Sigmoid colon (tissue), 6 donors: ENCODE measurements at regions not wholly inside any gene's neighbourhood (a gene's known extent, or its start where the extent isn't known, plus 50 kb on each side); places are given as distances from the start of the nearest gene placed in this dataset.

ENCODE experiments used
- DNase-seq: peaks from one replicate; pipeline ENCODE4 v3.0.0-alpha.2; 2019
- H3K27ac ChIP-seq, 4 donors: fragments of 200-600 bp; sonication (generic); one replicate each; pipeline ENCODE4 v1.5.1; 2016 to 2019; ENCODE audit warnings: mild to moderate bottlenecking in 1 of 4
- H3K27me3 ChIP-seq, 3 donors: fragments of 200-600 bp; sonication (generic); one replicate each; pipeline ENCODE4 v1.5.1; 2019; ENCODE audit warnings: mild to moderate bottlenecking in 1 of 3
- H3K36me3 ChIP-seq, 4 donors: fragments of 200-600 bp; sonication (generic); one replicate each; pipeline ENCODE4 v1.5.1; 2016 to 2019
- H3K4me1 ChIP-seq, 4 donors: fragments of 200-600 bp; sonication (generic); one replicate each; pipeline ENCODE4 v1.5.1; 2017 to 2019
- H3K4me3 ChIP-seq, 4 donors: fragments of 200-600 bp; sonication (generic); one replicate each; pipeline ENCODE4 v1.5.1; 2017 to 2019; ENCODE audit warnings: mild to moderate bottlenecking in 2 of 4, moderate library complexity in 1 of 4
- H3K9me3 ChIP-seq, 4 donors: fragments of 200-600 bp in 3 of 4; sonication (generic) in 3 of 4; one replicate each; pipeline versions ENCODE4 v1.5.1 to v1.6.1; 2013 to 2019
- CTCF ChIP-seq, 4 experiments: fragments of 450-650 bp in 3 of 4; fragments of 200-600 bp in 1 of 4; IDR thresholded peaks; one replicate each; pipeline ENCODE4 v1.5.1; 2016 to 2019; ENCODE audit warnings: antibody characterized with exemption in 4 of 4, mild to moderate bottlenecking in 3 of 4, moderate library complexity in 2 of 4
- EP300 ChIP-seq, 4 donors: sonication (generic); formaldehyde crosslinking; IDR thresholded peaks; one replicate each; pipeline ENCODE4 v1.6.1; 2017; ENCODE audit warnings: antibody characterized with exemption in 4 of 4
- POLR2A ChIP-seq, 2 donors: fragments of 450-650 bp; IDR thresholded peaks; one replicate each; pipeline ENCODE4 v1.6.1; 2016; ENCODE audit warnings: antibody characterized with exemption in 2 of 2, mild to moderate bottlenecking in 2 of 2, moderate library complexity in 2 of 2
- POLR2AphosphoS5 ChIP-seq, 4 donors: sonication (generic); formaldehyde crosslinking; IDR thresholded peaks; one replicate each; pipeline ENCODE4 v1.6.1; 2017; ENCODE audit warnings: antibody characterized with exemption in 4 of 4
- WGBS, 2 donors: extraction: QIAGEN DNeasy Blood & Tissue Kit; methylation state at CpG; one replicate each; pipeline ENCODE4 v1.1.7; 2013; 5-methylcytosine and 5-hydroxymethylcytosine counted together
- intact Hi-C: fragments of 100-400 bp; cut with DNase I; formaldehyde crosslinking; loops from one replicate; pipeline ENCODE4 v1.15.1; 2023
- donor health status: healthy with polysubstance abuse.
- donor health status: healthy.

DNA sequence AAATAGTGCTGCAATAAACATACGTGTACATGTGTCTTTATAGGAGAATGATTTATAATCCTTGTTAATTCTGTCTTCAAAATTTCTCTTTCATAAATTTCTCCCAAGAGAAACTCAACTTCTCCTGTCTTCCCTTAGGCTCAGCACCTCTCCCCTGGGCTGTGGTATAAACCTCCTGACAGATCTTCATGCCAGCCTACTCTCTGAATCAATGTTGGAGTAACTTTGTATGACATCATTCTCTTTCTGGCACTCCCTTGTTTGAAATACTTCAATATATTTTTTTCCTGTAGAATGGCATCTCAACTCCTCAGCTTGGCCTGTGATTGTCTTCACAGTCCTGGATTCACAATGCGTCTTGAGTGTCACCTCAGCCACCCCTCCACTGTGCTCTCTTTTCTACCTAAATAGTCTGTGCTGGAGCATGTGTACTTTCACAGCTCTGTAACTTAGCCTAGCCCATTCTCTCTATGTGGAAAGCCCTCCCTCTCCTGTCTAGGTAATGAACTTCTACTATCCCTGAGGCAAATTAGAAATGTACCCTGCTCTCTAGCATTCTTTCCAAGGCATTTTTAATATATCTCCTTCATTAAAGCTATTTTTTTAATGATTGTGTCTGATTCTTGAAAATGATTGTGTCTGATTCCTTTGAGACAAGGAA is 649.9 kb upstream of the FANCL start:
- Histone ChIP-seq H3K9me3 (no peaks in the 10 kb centered on the region), H3K4me1 (no peaks in the 10 kb centered on the region), H3K27ac (no peak overlapping the region), H3K36me3 (no peaks in the 10 kb centered on the region), H3K27me3 (no peaks in the 10 kb centered on the region), H3K4me3 (no peak overlapping the region)
- whole genome bisulfite sequencing, 2 donors, result 43 to 66% methylated on average over 2 of the region's 2 CpGs
- intact Hi-C loops, result no loop called here
- TF ChIP-seq POLR2A (IDR thresholded peaks at IDR 0.05) (no peak), EP300 (IDR thresholded peaks at IDR 0.05) (no peak), CTCF (IDR thresholded peaks at IDR 0.05) (no peak), POLR2AphosphoS5 (IDR thresholded peaks at IDR 0.05) (no peak)
- DNase-seq, result no peak

DNA sequence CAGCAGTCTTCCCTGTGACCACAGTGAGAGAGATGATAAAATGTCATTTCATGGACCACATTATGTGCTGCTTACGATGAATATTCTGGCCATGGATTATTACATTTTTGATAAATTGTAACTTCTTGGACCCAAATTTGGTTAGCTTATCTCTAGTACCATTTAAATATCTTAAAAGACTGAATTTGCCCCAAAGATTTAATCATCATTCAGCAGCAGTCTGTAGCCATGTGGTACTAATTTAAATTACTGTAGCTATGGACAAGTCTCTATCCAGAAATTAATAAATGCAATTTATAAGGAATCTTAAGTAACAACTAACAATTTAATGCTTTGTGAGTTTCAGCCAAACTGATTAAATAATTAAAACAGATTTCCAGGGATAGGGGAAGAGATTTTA is 644.9 kb upstream of the FANCL start:
- no peak for DNase-seq
- intact Hi-C loops, result no loop called here

DNA sequence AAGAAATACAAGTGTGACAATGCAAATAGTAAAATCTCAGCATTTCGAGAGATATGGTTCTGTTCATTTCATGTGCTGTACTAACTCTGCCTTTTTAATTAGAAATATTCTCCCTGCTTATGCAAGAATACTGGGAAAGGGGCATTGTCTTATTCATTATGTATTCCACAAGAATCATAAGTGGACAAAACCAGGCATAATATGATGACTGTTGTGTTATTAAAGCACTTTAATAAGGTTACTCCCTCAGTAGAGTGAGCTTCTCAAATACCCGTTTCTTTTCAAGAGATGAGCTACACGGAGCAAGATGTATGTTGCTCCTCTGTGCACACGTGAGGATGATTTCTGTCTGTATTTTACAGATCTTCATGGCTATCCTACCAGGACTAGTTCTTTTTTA is 638.7 kb upstream of the FANCL start:
- intact Hi-C loops, result no loop called here
- H3K4me3 ChIP-seq, result no peak overlapping the region
- DNase-seq, result no peak

More for the DNA sequence above, 644.9 kb upstream of the FANCL start:
- Histone ChIP-seq H3K27ac (no peak overlapping the region), H3K4me3 (no peak overlapping the region), H3K27me3 (no peaks in the 10 kb centered on the region), H3K4me1 (no peaks in the 10 kb centered on the region), H3K36me3 (no peaks in the 10 kb centered on the region), H3K9me3 (no peaks in the 10 kb centered on the region)
- TF ChIP-seq CTCF (IDR thresholded peaks at IDR 0.05), result no peak
- TF ChIP-seq POLR2A (IDR thresholded peaks at IDR 0.05), result no peak
- TF ChIP-seq POLR2AphosphoS5 (IDR thresholded peaks at IDR 0.05), result no peak
- TF ChIP-seq EP300 (IDR thresholded peaks at IDR 0.05), result no peak
- 93 to 95% methylated on average over 1 of the region's 1 CpG for WGBS, 2 donors

GRCh38 chr2:58878778-58879177 is 637.7 kb upstream of the FANCL start:
- Histone ChIP-seq H3K36me3 (no peaks in the 10 kb centered on the region), H3K27me3 (no peaks in the 10 kb centered on the region), H3K4me1 (no peaks in the 10 kb centered on the region), H3K27ac (no peak overlapping the region), H3K9me3 (no peaks in the 10 kb centered on the region), H3K4me3 (no peak overlapping the region)
- DNase-seq, result no peak
- WGBS, 2 donors, result 39 to 75% methylated on average over 1 of the region's 1 CpG
- intact Hi-C loops, result no loop called here
- TF ChIP-seq POLR2A (IDR thresholded peaks at IDR 0.05), result no peak
- TF ChIP-seq EP300 (IDR thresholded peaks at IDR 0.05), result no peak
- no peak for TF ChIP-seq CTCF (IDR thresholded peaks at IDR 0.05)
- TF ChIP-seq POLR2AphosphoS5 (IDR thresholded peaks at IDR 0.05), result no peak

More for the DNA sequence above, 638.7 kb upstream of the FANCL start:
- TF ChIP-seq CTCF (IDR thresholded peaks at IDR 0.05) (no peak), POLR2A (IDR thresholded peaks at IDR 0.05) (no peak), POLR2AphosphoS5 (IDR thresholded peaks at IDR 0.05) (no peak)
- H3K4me1 ChIP-seq, result no peaks in the 10 kb centered on the region
- no peaks in the 10 kb centered on the region for H3K27me3 ChIP-seq
- H3K9me3 ChIP-seq, result no peaks in the 10 kb centered on the region
- 89 to 91% methylated on average over 4 of the region's 4 CpGs for WGBS, 2 donors
- H3K36me3 ChIP-seq, result no peaks in the 10 kb centered on the region
- H3K27ac ChIP-seq, result no peak overlapping the region

DNA sequence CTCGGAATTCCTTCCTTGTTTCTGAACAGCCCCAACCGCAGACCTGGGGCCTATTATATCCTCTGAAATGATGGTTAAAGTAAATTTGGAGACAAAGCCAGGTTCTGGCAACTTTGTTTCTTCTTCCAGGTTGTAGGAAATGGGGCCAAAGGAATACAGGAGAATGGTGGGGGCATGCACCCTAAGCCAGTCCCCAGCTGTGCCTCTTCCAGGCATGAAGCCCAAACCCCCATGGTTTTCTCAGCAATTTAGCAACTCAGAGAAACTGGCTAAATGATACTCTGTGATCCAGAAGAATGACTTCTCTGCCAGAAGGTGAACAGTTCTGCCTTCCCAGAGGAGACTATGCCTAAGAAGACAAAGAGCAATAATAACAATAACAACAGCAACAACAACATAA is 635.0 kb upstream of the FANCL start:
- TF ChIP-seq POLR2AphosphoS5 (IDR thresholded peaks at IDR 0.05), result no peak
- no peaks in the 10 kb centered on the region for H3K27me3 ChIP-seq
- H3K9me3 ChIP-seq, result no peaks in the 10 kb centered on the region
- H3K4me1 ChIP-seq, result no peaks in the 10 kb centered on the region
- no peak for DNase-seq
- 91 to 92% methylated on average over 2 of the region's 2 CpGs for WGBS, 2 donors
- H3K4me3 ChIP-seq, result no peak overlapping the region
- no peaks in the 10 kb centered on the region for H3K36me3 ChIP-seq
- intact Hi-C loops, result no loop called here
- H3K27ac ChIP-seq, result no peak overlapping the region
